HG02571 (cell line): ENCODE measurements at regions not wholly inside any gene's neighbourhood (a gene's known extent, or its start where the extent isn't known, plus 50 kb on each side); places are given as distances from the start of the nearest gene placed in this dataset.

Source experiments
- ATAC-seq: cut with Tn5 transposase; IDR thresholded peaks from one replicate; pipeline ENCODE4 v1.9.1; 2021; ENCODE audit warnings: mild to moderate bottlenecking, moderate library complexity; ENCODE audit not compliant: unreplicated experiment

DNA sequence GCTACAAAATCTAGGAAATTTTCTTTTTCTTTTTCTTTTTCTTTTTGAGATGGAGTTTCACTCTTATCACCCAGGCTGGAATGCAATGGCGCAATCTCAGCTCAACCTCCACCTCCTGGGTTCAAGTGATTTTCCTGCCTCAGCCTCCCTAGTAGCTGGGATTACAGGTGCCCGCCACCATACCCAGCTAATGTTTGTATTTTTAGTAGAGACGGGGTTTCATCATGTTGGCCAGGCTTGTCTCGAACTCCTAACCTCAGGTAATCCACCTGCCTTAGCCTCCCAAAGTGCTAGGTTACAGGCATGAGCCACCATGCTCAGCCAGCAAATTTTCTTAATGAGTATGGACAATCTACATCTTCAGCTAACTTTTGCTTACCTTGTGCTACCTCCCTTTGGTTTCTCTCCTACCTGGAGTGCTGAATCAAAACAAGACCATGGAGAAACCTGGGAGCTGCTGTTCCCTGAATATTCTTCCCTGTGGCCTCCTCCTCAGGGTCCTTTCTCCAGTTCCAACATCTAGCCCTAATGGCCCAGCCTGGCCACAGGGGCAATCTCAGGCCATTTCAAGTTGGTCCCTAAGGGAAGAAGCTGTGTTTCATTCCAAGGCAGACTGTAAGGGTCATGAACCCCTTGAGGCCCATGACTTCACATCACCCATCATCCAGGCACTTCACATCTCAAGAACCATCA lies 74.6 kb upstream of the EGLN3 start:
- no peak for ATAC-seq

DNA sequence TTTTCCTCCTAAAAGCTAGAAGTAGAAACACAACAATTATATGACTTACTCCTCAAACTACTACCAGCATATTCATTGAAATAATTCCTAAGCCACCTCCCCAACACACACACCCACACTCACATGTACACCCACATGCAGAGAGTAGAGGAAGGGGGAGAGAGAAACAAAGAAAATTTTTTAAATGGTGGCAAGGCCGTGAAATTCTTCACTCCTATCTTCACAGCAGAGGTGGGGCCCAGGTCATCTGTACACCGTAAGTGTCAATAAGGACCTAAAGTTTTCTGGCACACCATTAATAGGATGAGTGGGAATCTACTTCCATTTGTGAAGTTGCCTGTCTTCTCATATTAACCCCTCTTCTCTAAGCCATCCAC lies 73.9 kb upstream of the EGLN3 start:
- ATAC-seq, result no peak

DNA sequence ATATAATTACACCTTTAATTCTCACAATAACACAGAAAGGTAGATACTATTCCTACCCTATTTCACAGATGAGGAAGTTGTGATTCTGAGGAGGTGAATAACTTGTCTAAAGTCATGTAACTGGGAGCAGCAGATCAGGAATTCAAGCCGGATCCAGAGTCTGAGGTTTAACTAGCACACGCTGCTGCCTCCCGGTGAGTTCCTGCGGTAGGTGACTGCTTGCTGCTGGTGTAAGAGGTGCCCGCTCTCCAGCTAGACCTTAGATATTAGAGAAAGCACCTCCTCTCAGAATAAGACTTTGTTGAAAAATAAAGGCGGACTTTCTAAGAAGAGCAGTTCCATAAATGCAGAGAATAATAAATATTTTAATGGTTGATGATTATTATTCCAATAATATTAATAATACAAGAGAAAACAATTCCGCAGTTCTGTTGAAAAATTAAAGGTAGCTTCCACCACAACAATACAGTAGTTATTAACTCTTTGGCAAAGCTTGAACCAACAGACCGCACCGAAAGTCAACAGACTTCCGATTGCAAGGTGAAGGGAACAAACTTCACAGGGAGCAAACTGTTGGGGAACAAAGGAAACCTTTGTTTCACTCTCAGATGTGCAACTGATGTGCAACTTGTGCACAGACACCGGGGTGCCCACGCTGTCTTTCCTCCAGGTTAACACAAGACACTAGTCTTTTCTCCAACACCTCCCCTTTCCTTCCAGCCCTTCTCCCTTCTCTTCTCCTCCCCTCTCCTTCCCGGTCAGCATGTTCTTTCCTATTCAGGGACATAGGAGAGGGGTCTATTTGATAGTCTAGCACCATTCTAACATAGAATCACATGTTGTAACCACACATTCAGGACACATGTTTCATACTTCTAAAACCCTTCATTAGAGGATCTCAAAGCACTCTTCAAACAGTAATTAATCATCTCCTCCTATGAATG lies 73.2 kb upstream of the EGLN3 start:
- no peak for ATAC-seq

DNA sequence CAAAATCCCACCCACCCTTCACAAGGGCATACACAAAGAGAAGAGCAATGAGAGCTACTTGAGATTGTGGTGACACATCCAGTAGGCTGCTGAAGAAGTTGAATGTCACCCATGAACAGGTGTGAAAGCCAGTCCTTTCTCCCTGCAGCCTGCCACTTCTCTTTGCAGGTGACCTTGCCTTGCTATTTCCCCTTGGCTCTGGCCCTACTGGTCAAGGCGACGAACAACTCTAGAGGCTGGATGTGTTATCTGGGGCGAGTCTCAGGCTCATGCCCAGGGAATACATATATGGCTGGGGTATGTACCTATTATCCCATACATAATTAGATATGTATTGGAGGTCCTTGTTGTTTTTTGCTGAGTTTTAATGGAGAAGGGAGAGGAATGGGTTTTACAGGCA lies 70.2 kb upstream of the EGLN3 start:
- no peak for ATAC-seq

DNA sequence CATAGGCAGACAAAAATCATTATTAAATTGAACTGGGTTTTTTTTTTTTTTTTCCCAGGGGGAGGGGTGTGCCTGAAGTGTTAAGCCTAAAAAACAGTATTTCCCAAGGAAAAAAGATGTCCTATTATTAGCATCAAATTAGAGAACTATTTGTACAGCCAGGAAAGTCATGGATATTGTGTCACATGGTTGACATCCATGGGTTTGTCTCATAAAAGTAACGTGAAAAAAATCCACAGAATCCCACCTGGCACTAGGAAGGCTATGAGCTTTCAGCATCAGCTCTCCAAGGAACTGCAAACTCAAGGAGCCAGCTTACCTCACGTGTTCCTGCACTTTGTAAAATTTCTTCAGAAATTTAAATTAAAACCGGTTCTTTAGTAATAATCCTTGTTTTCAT lies 69.1 kb upstream of the EGLN3 start:
- ATAC-seq, result no peak

DNA sequence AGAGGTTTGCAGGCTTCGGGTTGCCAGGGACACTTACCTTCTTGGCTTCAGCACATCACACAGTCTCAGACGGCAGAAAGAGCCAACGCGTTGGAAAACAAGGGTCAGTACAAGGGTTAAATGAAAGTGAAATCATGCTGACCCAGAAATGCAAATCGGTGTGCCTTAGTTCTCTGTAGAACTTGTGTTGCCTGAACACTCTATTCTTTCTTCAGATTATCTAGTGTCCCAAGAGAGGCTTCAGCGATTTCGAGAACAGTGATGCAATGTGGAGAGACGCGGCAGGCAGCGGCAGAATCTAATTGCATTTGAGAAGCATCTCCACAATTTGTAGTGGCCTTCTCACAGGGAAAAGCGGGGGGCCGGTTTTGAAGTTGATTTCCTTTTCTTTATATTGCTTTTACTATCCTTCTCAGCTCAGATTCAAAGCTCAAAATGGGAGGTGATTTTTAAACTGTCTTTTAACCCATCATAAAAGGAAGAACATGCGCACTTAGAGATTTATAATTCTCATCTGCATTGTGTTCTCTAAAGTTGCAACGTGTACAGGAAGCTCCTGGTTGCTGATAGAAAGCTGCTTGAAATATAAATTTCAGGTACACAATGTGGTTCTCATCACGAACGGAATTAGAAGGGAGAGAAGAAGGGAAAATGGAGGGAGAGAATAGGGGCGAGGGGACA lies 67.8 kb upstream of the EGLN3 start:
- peak; percentile 86 for ATAC-seq

DNA sequence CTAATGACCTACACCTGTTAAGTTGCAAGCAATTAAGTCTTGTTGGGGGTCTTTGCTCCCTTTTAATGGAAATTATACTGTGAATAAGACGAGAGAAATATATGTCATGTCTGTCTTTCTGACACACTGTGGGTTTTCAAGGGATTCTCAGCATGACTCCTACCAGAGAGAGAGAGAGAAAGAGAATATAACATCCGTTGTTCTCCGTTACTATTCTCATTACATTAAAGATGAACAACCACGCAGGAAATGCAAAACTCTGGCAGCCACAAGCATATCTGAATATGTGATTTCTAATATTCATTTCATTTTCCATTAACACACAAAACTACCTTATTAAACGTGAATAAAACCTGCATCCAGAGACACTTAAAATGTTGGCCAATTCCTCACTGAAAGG lies 67.3 kb upstream of the EGLN3 start:
- peak; percentile 27 for ATAC-seq

DNA sequence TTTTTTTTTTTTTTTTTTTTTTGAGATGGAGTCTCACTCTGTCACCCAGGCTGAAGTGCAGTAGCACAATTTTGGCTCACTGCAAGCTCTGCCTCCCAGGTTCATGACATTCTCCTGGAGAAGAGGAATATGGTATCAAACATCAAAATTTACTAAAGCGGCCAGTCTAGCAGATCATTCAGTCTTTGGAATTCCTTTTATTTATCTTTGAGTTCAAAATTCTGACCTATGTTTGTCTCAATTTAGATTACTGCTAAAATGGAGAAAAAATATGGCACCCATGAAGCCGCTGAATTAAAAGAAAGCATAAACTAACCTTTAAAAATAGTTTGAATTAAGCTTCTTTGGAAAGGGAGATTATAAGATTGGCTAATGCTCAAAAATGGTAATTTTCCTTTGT lies 64.5 kb upstream of the EGLN3 start:
- no peak for ATAC-seq

DNA sequence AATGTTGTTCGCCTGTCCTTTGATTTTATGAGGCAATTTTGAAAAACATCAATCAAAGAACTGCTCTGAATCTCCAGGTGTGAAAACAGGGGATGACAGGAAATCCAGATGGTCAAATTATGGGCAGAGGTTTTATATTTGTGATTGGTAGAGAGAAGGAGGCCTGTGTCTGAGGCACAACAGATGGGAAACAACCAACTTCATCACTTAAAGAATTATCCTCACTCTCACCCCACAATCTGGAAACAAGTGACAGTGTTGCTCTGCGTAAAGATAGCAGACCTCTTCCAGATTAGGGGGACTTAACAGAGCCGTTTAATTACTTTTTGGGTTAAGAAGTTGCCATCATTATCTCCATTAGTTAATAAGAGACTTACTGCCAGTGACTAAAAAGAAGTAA lies 64.1 kb upstream of the EGLN3 start:
- ATAC-seq, result no peak

DNA sequence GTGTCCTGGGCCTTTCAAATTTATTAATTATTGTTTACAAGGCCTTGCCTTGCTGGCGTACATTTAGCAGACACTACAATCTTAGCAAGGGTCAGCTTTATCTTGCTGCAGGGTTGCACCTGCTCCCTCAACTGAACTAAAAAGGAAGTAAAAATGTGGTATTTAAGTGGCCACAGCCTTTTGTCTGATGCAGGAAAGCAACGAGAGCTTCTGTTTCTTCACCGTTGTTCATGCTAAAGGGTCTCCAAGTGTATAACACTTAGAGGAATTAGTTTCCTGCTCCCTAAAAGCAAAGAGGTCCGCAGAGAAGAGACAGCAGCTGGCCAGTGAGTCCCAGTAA lies 62.8 kb upstream of the EGLN3 start:
- ATAC-seq, result peak; percentile 33

DNA sequence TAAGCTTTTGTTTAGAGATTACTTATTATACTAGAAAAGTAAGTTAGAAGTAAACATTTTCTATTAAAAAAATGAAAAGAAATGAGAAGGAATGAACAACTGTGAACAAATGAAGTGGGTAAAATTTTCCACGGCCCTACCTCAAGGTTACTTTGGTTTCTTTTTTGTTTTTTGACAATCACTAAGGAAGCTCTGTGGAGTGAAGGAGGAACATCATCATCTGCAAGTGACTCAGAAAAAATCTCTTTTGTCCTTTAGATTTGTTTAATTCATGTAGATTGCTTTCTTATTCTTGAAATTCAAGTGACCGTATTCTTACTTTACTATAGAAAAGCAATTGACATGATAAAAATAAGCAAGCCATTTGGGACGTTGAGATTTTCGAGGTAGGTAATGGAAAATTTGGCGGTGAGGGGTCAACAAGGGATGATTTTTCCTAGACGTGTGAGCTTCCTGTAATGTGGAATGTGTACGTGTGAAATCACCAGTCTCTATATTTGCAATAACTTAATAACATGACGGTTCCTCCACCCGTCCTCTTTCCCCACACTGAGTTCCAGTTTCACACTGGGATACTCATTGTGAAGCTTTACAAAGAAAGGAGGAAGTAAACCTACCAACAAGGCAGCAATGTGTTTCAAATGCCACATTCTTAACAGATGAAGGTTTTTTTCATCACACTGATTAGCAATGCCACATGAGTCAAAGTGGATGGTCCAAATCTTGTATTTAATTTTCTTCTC lies 62.3 kb upstream of the EGLN3 start:
- peak; percentile 57 for ATAC-seq

DNA sequence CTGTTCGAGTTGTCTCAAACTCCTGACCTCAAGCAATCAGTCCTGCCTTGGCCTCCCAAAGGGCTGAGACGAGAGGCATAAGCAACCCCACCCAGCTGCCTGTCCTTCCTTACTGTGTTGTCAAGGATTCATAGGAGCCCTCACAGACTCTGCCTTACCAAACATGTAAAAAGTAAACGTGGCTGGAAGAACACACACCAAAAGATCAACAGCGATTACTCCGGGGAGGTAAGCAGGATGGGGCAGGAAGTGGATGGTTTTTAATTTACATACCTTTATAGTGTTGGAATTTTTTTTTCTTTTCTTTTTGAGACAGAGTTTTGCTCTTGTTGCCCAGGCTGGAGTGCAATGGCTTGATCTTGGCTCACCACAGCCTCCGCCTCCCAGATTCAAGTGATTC lies 61.5 kb upstream of the EGLN3 start:
- no peak for ATAC-seq

DNA sequence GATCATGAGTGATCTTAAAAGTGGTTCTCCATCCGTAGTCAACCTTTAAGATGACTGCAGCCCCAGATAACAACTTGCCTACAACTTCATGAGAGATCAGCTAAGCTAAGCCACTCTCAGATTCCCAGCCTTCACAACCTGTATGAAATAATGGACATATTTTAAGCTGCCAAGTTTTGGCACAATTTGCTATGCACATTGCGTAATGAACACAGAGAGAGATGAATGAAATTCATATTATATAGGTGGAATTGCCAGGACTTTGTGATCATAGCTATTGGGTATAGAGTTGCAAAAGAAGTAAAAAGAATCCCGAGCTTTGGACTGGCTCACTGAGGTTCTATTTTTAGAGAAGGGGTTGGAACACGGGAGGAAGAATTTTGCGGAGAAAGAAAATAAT lies 59.1 kb upstream of the EGLN3 start:
- no peak for ATAC-seq

DNA sequence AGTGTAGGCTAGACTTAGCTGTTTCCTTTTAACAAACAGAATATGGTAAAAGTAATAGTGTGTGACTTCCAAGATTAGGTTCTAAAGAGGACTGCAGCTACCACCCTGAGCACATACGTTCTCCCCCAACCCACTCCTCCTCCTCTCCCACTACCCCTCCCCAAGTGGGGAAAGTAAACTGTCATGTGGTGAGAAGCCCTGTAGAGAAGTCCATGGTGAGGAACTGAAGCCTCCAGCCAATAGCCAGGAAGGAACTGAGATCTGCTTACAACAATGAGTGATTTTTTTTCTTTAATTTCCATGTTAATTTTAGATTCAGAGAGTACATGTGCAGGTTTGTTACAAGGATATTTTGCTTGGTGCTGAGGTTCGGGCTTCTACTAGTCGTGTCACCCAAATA lies 57.0 kb upstream of the EGLN3 start:
- no peak for ATAC-seq

DNA sequence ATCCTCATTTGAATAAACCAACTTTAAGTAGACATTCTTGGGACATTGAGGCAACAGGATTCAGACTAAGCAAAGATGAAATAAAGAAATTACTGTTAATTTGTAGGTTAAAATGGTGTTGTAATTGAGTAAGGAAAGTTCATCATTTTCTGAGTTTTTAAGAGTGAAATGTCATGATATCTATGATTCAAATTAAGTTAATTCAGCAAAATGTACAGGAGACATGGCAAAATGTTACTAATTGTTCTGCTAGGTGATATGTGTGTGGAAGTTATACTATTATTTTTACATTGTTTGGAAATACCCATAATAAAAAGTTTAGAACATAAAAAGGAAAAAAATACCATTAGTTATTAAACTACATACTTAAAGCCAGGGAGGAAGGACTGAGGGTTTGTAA lies 55.0 kb upstream of the EGLN3 start:
- ATAC-seq, result no peak

DNA sequence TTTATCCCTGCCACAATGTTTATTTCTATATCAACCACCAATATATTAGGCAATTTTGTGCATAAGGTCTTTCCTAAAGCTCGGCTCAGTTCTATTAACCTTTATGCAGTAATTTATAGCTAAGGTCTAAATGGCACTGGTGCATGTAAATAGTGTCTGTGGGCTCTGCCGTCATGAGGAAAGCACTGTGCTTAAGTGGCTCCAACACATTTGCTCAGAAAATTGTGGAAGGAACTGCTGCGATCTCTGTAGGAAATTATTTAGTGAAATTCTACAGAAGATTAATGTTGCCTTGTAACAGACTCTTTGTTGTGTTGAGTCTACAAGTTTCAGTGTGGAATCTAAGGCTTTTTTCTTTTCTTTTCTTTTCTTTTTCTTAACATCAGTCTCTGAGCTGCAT lies 54.0 kb upstream of the EGLN3 start:
- ATAC-seq, result no peak

DNA sequence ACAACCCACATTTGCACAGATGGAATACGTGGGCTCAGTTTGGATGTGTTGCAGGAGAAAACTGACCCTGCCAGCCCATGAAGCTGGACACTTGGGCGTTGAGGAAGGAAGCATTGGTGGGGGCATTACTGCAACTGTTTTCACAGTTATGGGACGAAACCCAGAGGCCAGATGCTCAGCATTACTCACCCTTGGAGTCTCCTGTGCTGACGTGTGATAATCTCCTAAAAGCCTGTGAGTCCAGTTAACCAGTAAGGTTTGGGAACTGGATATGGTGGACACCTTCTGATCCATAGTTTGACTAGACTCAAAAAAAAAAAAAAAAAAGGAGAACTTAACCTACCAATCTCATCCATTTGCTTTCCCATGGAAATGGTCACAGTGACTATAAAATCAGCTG lies 52.8 kb upstream of the EGLN3 start:
- ATAC-seq, result no peak

DNA sequence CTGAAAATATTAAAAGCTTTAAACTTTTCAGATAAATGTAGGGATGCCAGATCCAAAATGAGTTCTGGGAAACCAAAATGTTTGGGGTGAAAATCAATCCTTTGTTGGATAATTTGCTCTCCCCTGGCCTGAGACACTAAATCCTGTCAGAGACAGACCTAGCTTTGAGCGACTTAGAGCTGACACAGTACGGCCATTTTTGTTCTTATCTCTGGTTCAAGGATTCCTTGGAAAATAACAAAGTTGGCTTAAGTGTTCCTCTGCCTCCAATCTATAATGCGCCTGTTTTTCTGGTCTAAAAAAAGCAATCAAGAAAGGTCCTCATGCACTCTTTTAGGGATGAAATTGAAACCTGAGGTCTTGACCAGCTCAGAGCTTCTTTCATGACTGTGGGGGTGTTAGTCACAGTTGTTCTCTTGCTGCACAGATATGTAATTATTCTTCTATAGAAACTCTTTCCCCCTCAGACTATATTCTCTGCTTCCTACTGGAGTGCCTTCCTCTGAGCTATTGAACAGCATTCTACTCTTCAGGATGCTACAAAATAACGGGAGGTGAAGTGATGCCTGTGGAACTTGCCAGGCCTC lies 52.3 kb upstream of the EGLN3 start:
- ATAC-seq, result no peak
